Neutrophil (primary cell): ENCODE measurements at regions not wholly inside any gene's neighbourhood (a gene's known extent, or its start where the extent isn't known, plus 50 kb on each side); places are given as distances from the start of the nearest gene placed in this dataset.

Experiments
- H3K27ac ChIP-seq: fragments of 200-600 bp; sonication (generic); 2 replicates; pipeline ENCODE4 v1.5.1; 2016; ENCODE audit warnings: mild to moderate bottlenecking, moderate library complexity
- H3K27me3 ChIP-seq: fragments of 200-600 bp; sonication (generic); 2 replicates; pipeline ENCODE4 v1.6.0; 2016; ENCODE audit warnings: mild to moderate bottlenecking
- H3K36me3 ChIP-seq: fragments of 200-600 bp; sonication (generic); 2 replicates; pipeline ENCODE4 v1.5.1; 2017
- H3K4me1 ChIP-seq, 2 experiments: fragments of 200-600 bp in 1 of 2; sonication (generic) in 1 of 2; 1 replicate in 1 of 2; 2 replicates in 1 of 2; pipeline versions ENCODE4 v1.5.1 to v1.6.1; 2013 to 2016; ENCODE audit warnings: low read depth in 1 of 2, low read length in 1 of 2, mild to moderate bottlenecking in 1 of 2, moderate library complexity in 1 of 2; ENCODE audit not compliant: control insufficient read depth in 1 of 2, insufficient read depth in 1 of 2
- H3K4me3 ChIP-seq, 2 experiments: fragments of 200-600 bp in 1 of 2; sonication (generic) in 1 of 2; 1 replicate in 1 of 2; 2 replicates in 1 of 2; pipeline ENCODE4 v1.5.1; 2013 to 2016; ENCODE audit warnings: low read depth in 1 of 2, low read length in 1 of 2, mild to moderate bottlenecking in 1 of 2, moderate library complexity in 1 of 2
- H3K9me3 ChIP-seq: fragments of 200-600 bp; sonication (generic); 2 replicates; pipeline ENCODE4 v1.5.1; 2016
- CTCF ChIP-seq: fragments of 200-600 bp; sonication (generic); IDR thresholded peaks from 2 replicates; pipeline ENCODE4 v1.5.1; 2016; ENCODE audit warnings: antibody characterized with exemption

GRCh38 chr3:59334585-59334984, 284.8 kb upstream of the CFAP20DC start:
- peaks cover 3% of the 10 kb centered on the region in 2 experiments for H3K4me1 ChIP-seq
- no peak overlapping the region for H3K4me3 ChIP-seq
- H3K36me3 ChIP-seq, result no peaks in the 10 kb centered on the region
- no peak overlapping the region for H3K27ac ChIP-seq
- TF ChIP-seq CTCF, result no peak
- no peaks in the 10 kb centered on the region for H3K9me3 ChIP-seq
- H3K27me3 ChIP-seq, result no peaks in the 10 kb centered on the region

GRCh38 chr3:59327376-59327808, 277.6 kb upstream of the CFAP20DC start:
- no peak for TF ChIP-seq CTCF

DNA sequence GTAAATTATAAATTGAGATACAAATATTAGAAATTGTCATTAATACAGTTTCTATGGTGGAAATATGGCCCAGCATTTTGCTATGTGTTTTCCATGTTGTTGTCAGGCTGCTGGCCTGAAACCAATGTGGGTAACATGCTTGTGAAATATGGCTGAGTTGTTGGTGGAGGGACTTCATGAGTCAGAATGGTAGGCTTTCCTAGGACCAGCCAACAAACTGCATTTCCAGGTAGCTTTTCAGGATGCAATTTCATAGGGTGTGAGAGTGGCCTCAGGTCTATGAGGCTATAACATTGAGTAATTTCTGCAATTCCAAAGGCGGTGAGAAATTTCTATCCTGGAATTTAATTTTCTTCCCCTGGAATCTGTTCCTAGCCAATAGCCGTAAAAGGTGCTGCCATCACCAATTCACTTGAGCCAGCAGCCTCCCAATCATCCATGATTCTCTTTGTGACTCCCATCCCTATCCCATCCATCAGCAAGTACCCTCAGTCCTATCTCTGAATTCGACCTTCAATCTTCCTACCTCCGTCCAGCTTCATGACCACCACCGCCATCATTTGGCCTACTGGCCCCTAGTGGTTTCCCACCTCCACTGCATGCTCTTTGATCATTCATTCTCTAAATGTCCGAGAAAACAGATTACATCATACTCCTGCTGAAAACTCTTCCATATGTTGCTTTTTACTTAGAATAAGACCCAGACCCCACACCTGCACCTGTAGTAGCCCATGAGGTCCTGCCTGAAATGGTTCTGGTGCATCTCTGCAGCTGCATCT, 276.6 kb upstream of the CFAP20DC start:
- Histone ChIP-seq H3K4me1 (no peaks in the 10 kb centered on the region), H3K27ac (no peak overlapping the region), H3K9me3 (no peaks in the 10 kb centered on the region), H3K4me3 (no peak overlapping the region), H3K36me3 (no peaks in the 10 kb centered on the region), H3K27me3 (no peaks in the 10 kb centered on the region)
- TF ChIP-seq CTCF, result no peak

More at GRCh38 chr3:59327376-59327808, 277.6 kb upstream of the CFAP20DC start:
- H3K36me3 ChIP-seq, result no peaks in the 10 kb centered on the region
- no peaks in the 10 kb centered on the region for H3K9me3 ChIP-seq
- H3K4me1 ChIP-seq, result no peaks in the 10 kb centered on the region
- no peak overlapping the region for H3K27ac ChIP-seq
- no peak overlapping the region for H3K4me3 ChIP-seq
- H3K27me3 ChIP-seq, result no peaks in the 10 kb centered on the region

DNA sequence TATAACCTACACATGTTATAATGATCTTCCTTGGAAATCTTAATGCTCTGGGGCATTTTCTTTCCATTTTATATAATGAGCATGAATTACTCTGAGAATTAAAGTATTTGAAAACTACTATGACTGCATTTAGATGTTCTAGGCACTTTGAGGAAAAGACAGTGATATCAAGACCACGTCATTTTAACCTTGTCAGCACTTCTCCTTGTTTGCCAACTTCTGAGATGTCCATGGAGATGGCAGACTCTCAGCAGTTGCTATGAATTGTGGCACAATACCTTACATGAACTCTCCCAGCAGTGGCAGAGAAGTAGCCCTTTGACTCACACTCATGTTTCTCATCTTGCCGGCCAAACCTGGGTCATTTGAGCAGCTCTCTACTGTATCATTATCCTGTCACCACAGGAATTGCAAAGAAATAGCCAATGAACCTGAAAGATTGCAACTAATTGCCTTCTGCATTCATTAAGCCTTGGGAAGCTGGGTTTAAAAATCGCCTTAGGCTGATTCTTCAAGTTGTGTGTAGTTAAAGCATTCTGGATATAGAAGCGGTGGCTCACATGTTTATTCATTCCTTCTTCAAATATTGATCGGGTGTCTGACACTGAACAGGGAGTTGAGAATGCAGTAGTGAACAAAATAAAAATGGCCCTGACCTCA, 272.2 kb upstream of the CFAP20DC start:
- Histone ChIP-seq H3K4me1 (no peaks in the 10 kb centered on the region), H3K4me3 (no peak overlapping the region), H3K9me3 (no peaks in the 10 kb centered on the region), H3K27ac (no peak overlapping the region), H3K36me3 (no peaks in the 10 kb centered on the region), H3K27me3 (no peaks in the 10 kb centered on the region)
- no peak for TF ChIP-seq CTCF

- no peak overlapping the region for H3K4me3 ChIP-seq
- no peaks in the 10 kb centered on the region for H3K4me1 ChIP-seq
- TF ChIP-seq CTCF, result no peak
These were observed 270.3 kb upstream of the CFAP20DC start for GRCh38 chr3:59320080-59320479.

More at GRCh38 chr3:59320080-59320479, 270.3 kb upstream of the CFAP20DC start:
- no peaks in the 10 kb centered on the region for H3K36me3 ChIP-seq
- no peak overlapping the region for H3K27ac ChIP-seq
- no peaks in the 10 kb centered on the region for H3K9me3 ChIP-seq
- H3K27me3 ChIP-seq, result no peaks in the 10 kb centered on the region
